GM21529 (cell line): ENCODE measurements at regions not wholly inside any gene's neighbourhood (a gene's known extent, or its start where the extent isn't known, plus 50 kb on each side); places are given as distances from the start of the nearest gene placed in this dataset.

Source experiments
- ATAC-seq: cut with Tn5 transposase; IDR thresholded peaks from one replicate; pipeline ENCODE4 v1.9.1; 2021; ENCODE audit not compliant: unreplicated experiment

- ATAC-seq = no peak
These were observed 86.6 kb downstream of the BOD1 start for GRCh38 chr5:173529861-173530260.

- no peak for ATAC-seq
These were observed 88.8 kb downstream of the BOD1 start for GRCh38 chr5:173527671-173528070.

- ATAC-seq = no peak
These were observed 92.3 kb downstream of the BOD1 start for GRCh38 chr5:173524136-173524535.

- no peak for ATAC-seq
These were observed 93.1 kb downstream of the BOD1 start for GRCh38 chr5:173523388-173523787.

GRCh38 chr5:173522518-173522917, 93.9 kb downstream of the BOD1 start:
- ATAC-seq = no peak

- ATAC-seq = no peak
These were observed 97.6 kb downstream of the BOD1 start for GRCh38 chr5:173518856-173519255.

- ATAC-seq = no peak
These were observed 98.8 kb downstream of the BOD1 start for GRCh38 chr5:173517648-173518047.

GRCh38 chr5:173515526-173515925, 100.9 kb downstream of the BOD1 start:
- no peak for ATAC-seq

GRCh38 chr5:173514661-173515060, 101.8 kb downstream of the BOD1 start:
- no peak for ATAC-seq

GRCh38 chr5:173513521-173513991, 102.9 kb downstream of the BOD1 start:
- ATAC-seq = no peak

- ATAC-seq = no peak
These were observed 103.6 kb downstream of the BOD1 start for GRCh38 chr5:173512637-173513435.

GRCh38 chr5:173509060-173509459, 107.4 kb downstream of the BOD1 start:
- no peak for ATAC-seq

GRCh38 chr5:173507171-173507570, 109.3 kb downstream of the BOD1 start:
- no peak for ATAC-seq

GRCh38 chr5:173505634-173506033, 110.8 kb downstream of the BOD1 start:
- no peak for ATAC-seq

- no peak for ATAC-seq
These were observed 114.5 kb downstream of the BOD1 start for GRCh38 chr5:173501922-173502321.

GRCh38 chr5:173501271-173501670, 115.2 kb downstream of the BOD1 start:
- ATAC-seq = no peak

GRCh38 chr5:173500213-173500560, 116.3 kb downstream of the BOD1 start:
- no peak for ATAC-seq

GRCh38 chr5:173499471-173500212, 116.8 kb downstream of the BOD1 start:
- ATAC-seq = no peak

- ATAC-seq = no peak
These were observed 117.5 kb downstream of the BOD1 start for GRCh38 chr5:173498739-173499470.

- no peak for ATAC-seq
These were observed 118.2 kb downstream of the BOD1 start for GRCh38 chr5:173498286-173498685.

GRCh38 chr5:173497685-173498084, 118.8 kb downstream of the BOD1 start:
- no peak for ATAC-seq

GRCh38 chr5:173496883-173497255, 119.6 kb downstream of the BOD1 start:
- ATAC-seq = no peak
